Skeletal muscle satellite cell (primary cell): ENCODE measurements at regions not wholly inside any gene's neighbourhood (a gene's known extent, or its start where the extent isn't known, plus 50 kb on each side); places are given as distances from the start of the nearest gene placed in this dataset.

Experiments
- H3K27me3 ChIP-seq: 2 replicates; pipeline ENCODE4 v1.7.0; 2013; ENCODE audit warnings: low read length; ENCODE audit not compliant: control insufficient read depth, insufficient read depth
- H3K36me3 ChIP-seq: 2 replicates; pipeline ENCODE4 v1.7.0; 2013; ENCODE audit warnings: mild to moderate bottlenecking, control low read depth, low read length; ENCODE audit not compliant: insufficient read depth
- H3K4me1 ChIP-seq: 2 replicates; pipeline ENCODE4 v1.7.0; 2013; ENCODE audit warnings: low read length; ENCODE audit not compliant: control insufficient read depth, insufficient read depth
- H3K4me2 ChIP-seq: 2 replicates; pipeline ENCODE4 v1.7.0; 2013; ENCODE audit warnings: mild to moderate bottlenecking, low read length
- H3K4me3 ChIP-seq: 2 replicates; pipeline ENCODE4 v1.7.0; 2013; ENCODE audit warnings: low read length
- H3K9ac ChIP-seq: 2 replicates; pipeline ENCODE4 v1.7.0; 2013; ENCODE audit warnings: mild to moderate bottlenecking, low read depth, low read length, moderate library complexity
- H3K9me3 ChIP-seq: replicated peaks from 2 replicates; pipeline ENCODE4 v1.7.0; 2013; ENCODE audit warnings: mild to moderate bottlenecking, control low read depth, low read length

DNA sequence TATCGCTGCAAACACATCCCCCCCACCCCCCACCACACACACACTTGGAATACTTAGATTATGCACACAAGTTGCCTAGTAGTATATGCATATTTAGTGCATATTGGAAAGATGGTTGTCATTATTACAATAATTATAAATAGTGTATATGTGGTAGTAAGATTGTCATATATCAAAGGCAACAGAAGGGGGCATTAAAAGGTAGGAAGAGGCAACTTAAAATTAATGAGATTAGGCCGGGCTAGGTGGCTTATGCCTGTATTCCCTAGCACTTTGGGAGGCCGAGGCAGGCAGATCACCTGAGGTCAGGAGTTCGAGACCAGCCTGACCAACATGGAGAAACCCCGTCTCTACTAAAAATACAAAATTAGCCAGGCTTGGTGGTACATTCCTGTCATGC is 52.1 kb downstream of the GSC start:
- H3K4me2 ChIP-seq = no peak overlapping the region
- no peaks in the 10 kb centered on the region for H3K36me3 ChIP-seq
- no peaks in the 10 kb centered on the region for H3K9me3 ChIP-seq

GRCh38 chr14:94716976-94717375 is 52.9 kb downstream of the GSC start:
- Histone ChIP-seq H3K4me3 (no peak overlapping the region), H3K9me3 (no peaks in the 10 kb centered on the region)

More for the DNA sequence above, 52.1 kb downstream of the GSC start:
- Histone ChIP-seq H3K4me1 (no peaks in the 10 kb centered on the region), H3K4me3 (no peak overlapping the region), H3K27me3 (peaks cover 8% of the 10 kb centered on the region), H3K9ac (no peak overlapping the region)

GRCh38 chr14:94713115-94713514 is 56.8 kb downstream of the GSC start:
- no peak overlapping the region for H3K4me3 ChIP-seq
- no peaks in the 10 kb centered on the region for H3K9me3 ChIP-seq
- no peak overlapping the region for H3K9ac ChIP-seq
- no peaks in the 10 kb centered on the region for H3K4me1 ChIP-seq
- no peak overlapping the region for H3K4me2 ChIP-seq
- peaks cover 28% of the 10 kb centered on the region for H3K27me3 ChIP-seq
- no peaks in the 10 kb centered on the region for H3K36me3 ChIP-seq

More at GRCh38 chr14:94716976-94717375, 52.9 kb downstream of the GSC start:
- peaks cover 5% of the 10 kb centered on the region for H3K27me3 ChIP-seq
- H3K4me1 ChIP-seq = no peaks in the 10 kb centered on the region
- H3K9ac ChIP-seq = no peak overlapping the region
- H3K36me3 ChIP-seq = no peaks in the 10 kb centered on the region
- no peak overlapping the region for H3K4me2 ChIP-seq

GRCh38 chr14:94710731-94711130 is 59.2 kb downstream of the GSC start:
- H3K4me1 ChIP-seq = no peaks in the 10 kb centered on the region
- H3K4me3 ChIP-seq = no peak overlapping the region
- H3K36me3 ChIP-seq = no peaks in the 10 kb centered on the region
- peaks cover 45% of the 10 kb centered on the region for H3K27me3 ChIP-seq
- H3K4me2 ChIP-seq = no peak overlapping the region
- H3K9me3 ChIP-seq = no peaks in the 10 kb centered on the region
- no peak overlapping the region for H3K9ac ChIP-seq

DNA sequence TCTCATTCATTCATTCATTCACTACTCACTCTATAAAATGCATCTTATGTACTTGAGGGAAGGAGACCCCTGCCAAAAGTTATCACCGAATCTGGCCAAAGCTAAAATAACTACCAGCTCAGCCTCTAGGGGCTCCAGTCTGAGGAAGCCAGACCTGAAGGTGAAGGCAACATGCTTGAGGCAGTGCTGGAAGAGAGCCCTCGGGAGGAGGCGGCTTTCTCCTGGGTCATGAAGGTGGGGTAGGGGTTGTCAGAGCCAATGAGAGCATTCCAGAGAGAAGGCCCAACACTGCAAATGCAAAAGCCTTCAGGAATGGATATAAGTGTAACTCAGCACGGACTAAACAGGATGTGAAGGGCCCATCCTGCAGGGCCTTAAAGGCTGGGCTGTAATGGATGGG is 62.4 kb downstream of the GSC start:
- H3K4me3 ChIP-seq = no peak overlapping the region
- peaks cover 40% of the 10 kb centered on the region for H3K27me3 ChIP-seq
- no peaks in the 10 kb centered on the region for H3K9me3 ChIP-seq
- no peak overlapping the region for H3K4me2 ChIP-seq
- H3K36me3 ChIP-seq = no peaks in the 10 kb centered on the region
- H3K9ac ChIP-seq = no peak overlapping the region
- H3K4me1 ChIP-seq = no peaks in the 10 kb centered on the region

DNA sequence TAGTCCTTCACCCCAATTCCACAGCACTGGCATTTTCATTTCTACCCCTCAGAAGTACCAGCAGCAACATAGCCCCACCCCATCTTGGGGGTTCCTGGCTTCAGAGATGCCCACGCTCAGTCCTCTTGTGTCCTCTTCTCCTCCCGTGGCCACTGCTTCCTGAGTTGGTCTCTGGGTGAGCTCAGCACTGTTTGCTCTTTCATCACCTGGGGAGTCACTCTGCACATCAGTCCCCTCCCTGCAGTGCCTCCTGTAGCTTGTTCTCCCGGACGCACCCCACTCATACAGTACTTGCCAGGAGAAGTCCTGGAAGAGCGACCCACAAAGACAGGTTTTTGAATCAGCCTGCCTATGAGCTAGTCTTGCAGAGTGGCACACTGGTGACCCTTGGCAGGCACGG is 63.8 kb downstream of the GSC start:
- Histone ChIP-seq H3K4me2 (no peak overlapping the region), H3K9ac (no peak overlapping the region), H3K36me3 (no peaks in the 10 kb centered on the region), H3K9me3 (no peaks in the 10 kb centered on the region), H3K4me3 (no peak overlapping the region), H3K4me1 (no peaks in the 10 kb centered on the region), H3K27me3 (peaks cover 33% of the 10 kb centered on the region)

DNA sequence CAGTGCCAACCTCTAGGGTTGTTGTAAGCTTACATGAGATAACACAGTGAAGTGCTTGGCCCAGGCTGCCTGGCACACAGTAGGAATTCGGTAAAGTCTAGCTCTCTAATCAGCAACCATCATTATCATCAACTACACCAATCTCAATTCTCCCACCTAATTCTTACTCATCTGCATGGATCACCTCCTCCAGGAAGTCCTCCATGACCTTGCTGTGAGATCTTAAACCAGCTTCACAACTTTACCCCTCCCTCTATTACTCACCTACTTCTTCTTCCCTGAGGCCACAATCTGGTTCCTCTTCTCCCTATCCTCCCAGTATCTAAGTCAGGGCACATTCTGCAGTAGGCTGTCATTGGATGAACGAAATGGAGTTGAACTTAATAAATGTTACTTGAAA is 67.3 kb downstream of the GSC start:
- Histone ChIP-seq H3K4me1 (no peaks in the 10 kb centered on the region), H3K36me3 (no peaks in the 10 kb centered on the region), H3K4me2 (no peak overlapping the region), H3K9me3 (no peaks in the 10 kb centered on the region), H3K4me3 (no peak overlapping the region), H3K27me3 (peaks cover 42% of the 10 kb centered on the region), H3K9ac (no peak overlapping the region)

DNA sequence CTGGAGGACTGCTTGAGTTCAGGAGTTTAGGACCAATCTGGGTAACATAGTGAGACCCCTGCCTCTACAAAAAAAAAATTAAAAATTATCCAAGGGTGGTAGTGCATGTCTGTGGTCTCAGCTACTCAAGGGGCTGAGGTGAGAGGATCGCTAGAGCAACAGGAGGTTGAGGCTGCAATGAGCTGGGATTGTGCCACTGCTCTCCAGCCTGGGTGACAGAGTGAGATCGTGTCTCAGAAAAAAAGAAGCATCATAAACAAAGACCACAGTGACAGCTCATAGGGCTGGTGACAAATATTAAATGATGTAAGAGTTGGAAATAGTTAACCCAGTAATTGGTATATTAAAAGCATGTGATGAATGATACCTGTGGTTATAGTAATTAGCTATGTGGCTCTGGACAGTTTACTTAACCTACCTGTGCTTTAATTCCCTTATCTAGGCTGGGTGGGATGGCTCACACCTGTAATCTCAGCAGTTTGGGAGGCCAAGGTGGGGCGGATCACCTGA is 68.0 kb downstream of the GSC start:
- H3K4me2 ChIP-seq = no peak overlapping the region
- H3K4me1 ChIP-seq = no peaks in the 10 kb centered on the region
- H3K27me3 ChIP-seq = peaks cover 36% of the 10 kb centered on the region
- no peak overlapping the region for H3K4me3 ChIP-seq
- H3K9me3 ChIP-seq = no peaks in the 10 kb centered on the region
- no peak overlapping the region for H3K9ac ChIP-seq
- no peaks in the 10 kb centered on the region for H3K36me3 ChIP-seq

- Histone ChIP-seq H3K4me3 (no peak overlapping the region), H3K4me2 (no peak overlapping the region), H3K9ac (no peak overlapping the region), H3K27me3 (peaks cover 26% of the 10 kb centered on the region), H3K36me3 (no peaks in the 10 kb centered on the region), H3K4me1 (no peaks in the 10 kb centered on the region), H3K9me3 (no peaks in the 10 kb centered on the region)
Observed at GRCh38 chr14:94700336-94700735, 69.6 kb downstream of the GSC start.

GRCh38 chr14:94699831-94700230 is 70.1 kb downstream of the GSC start:
- no peaks in the 10 kb centered on the region for H3K36me3 ChIP-seq
- H3K27me3 ChIP-seq = peaks cover 26% of the 10 kb centered on the region
- no peaks in the 10 kb centered on the region for H3K9me3 ChIP-seq
- H3K4me3 ChIP-seq = no peak overlapping the region
- no peak overlapping the region for H3K9ac ChIP-seq
- H3K4me2 ChIP-seq = no peak overlapping the region
- H3K4me1 ChIP-seq = no peaks in the 10 kb centered on the region

- Histone ChIP-seq H3K9me3 (no peaks in the 10 kb centered on the region), H3K4me1 (no peaks in the 10 kb centered on the region), H3K36me3 (no peaks in the 10 kb centered on the region), H3K4me3 (no peak overlapping the region), H3K9ac (no peak overlapping the region), H3K4me2 (no peak overlapping the region), H3K27me3 (peaks cover 26% of the 10 kb centered on the region)
Observed at GRCh38 chr14:94697773-94698556, 71.9 kb downstream of the GSC start.

- Histone ChIP-seq H3K4me3 (no peak overlapping the region), H3K9me3 (no peaks in the 10 kb centered on the region), H3K9ac (no peak overlapping the region), H3K4me2 (no peak overlapping the region), H3K4me1 (peaks cover 5% of the 10 kb centered on the region), H3K27me3 (peaks cover 26% of the 10 kb centered on the region), H3K36me3 (no peaks in the 10 kb centered on the region)
Observed at GRCh38 chr14:94696518-94696917, 73.4 kb downstream of the GSC start.
